ENCODE measurements at regions not wholly inside any gene's neighbourhood (a gene's known extent, or its start where the extent isn't known, plus 50 kb on each side); places are given as distances from the start of the nearest gene placed in this dataset.
A peak's percentile ranks its signal among the peaks of the same experiment; 100 is the strongest.

DNA sequence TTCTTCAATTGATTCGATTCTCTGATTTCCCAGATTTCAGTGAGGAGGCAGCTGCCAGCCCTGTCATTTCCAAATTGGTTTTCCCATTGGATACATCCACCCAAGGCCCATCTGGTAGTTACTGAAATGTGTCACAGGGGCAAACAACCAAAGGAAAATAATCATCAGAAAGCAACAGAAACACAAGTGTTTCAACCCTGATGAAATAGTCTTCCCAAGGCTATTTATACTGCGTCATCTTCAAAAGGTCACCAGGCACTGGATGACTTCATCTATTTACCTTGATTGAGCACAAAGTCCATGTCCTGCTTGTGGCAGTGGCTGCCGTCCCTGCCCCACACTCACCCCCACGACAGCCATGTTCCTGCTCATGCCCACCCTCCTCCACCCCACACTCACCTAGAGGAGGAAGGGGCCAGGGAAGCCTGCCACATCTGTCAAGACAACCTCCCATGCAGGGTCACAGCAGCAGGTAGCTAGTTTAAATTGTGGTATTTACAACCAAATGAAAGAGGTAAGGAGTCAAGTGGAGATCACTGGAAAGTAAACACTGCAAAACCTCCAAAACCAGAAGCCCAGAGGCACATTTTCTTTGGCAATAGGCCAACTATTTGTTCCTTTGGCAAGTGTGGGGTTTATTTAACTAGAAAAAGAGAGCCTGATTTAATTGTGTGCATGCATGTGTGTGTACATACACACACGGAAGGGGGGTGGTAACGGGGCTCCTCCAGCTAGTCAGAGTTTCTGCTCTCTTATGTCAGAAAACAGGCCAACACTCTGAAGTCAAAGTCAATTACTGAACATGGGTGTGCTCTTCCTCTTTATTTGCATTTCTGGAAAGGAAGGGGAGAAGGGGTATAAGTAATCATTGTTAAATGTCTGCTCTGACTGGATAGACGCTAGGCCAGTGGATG is 49.5 kb upstream of the RAB4A start:
- no peak overlapping the region for H3K4me3 ChIP-seq (ENCODE audit: low read depth, poor library complexity, severe bottlenecking)
- peak in 1 of 2 donors; percentile 81 for DNase-seq (ENCODE audit: low spot score in 2 of 2)
- TF ChIP-seq CTCF (IDR thresholded peaks at IDR 0.05) (peak in 1 of 3 donors; percentile 39), POLR2A (IDR thresholded peaks at IDR 0.05) (no peak)
- intact Hi-C loops (cut with DNase I; ENCODE audit: low total_unique reads): no loop called here
- WGBS, 2 donors: 50 to 57% methylated on average over 7 of the region's 7 CpGs
